ENCODE measurements at regions not wholly inside any gene's neighbourhood (a gene's known extent, or its start where the extent isn't known, plus 50 kb on each side); places are given as distances from the start of the nearest gene placed in this dataset.

DNA sequence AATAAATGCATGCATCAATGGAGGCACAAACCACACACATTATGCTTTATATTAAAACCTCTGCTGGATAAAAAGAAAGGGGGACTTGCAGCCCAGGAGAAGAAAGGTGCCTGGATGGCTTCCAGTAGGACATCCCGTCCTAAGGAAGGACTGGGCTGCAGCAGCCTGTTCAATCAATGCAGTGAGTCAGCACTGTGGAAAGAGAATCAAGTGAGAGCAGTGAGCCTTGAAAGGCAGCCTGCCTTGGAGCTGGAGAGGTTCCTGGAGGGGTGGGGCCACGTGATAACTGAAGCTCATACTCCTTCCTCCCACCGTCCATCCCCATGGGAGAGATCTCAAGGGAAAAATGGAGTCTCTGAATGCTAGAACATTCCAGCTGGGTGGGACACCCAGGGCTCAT is 501.2 kb downstream of the ADRA2A start:
- Histone ChIP-seq H3K9me3 (ENCODE audit: control insufficient read depth, insufficient read depth, low read length) (peaks cover 14% of the 10 kb centered on the region; the same call in 1 of the 2 replicates), H3K4me1 (ENCODE audit: control insufficient read depth, insufficient read depth, low read length) (no peaks in the 10 kb centered on the region), H3K14ac (replicated peaks; ENCODE audit: low read depth, low read length) (no peak overlapping the region), H4K91ac (ENCODE audit: insufficient read depth, low read depth, low read length) (no peak overlapping the region), H4K20me1 (ENCODE audit: insufficient read depth, low read length) (no peaks in the 10 kb centered on the region), H3K4me2 (ENCODE audit: low read depth, low read length) (no peak overlapping the region), H2AK9ac (replicated peaks; ENCODE audit: low read depth, low read length, poor library complexity) (no peak overlapping the region), H3K23ac (ENCODE audit: low read depth, low read length) (no peak overlapping the region), H4K5ac (ENCODE audit: low read depth, low read length) (no peak overlapping the region), H3K27me3 (ENCODE audit: control insufficient read depth, insufficient read depth, low read length) (no peaks in the 10 kb centered on the region), H2BK120ac (ENCODE audit: low read depth, low read length) (no peak overlapping the region), H2AK5ac (ENCODE audit: low read depth, low read length) (no peak overlapping the region), H2BK5ac (ENCODE audit: low read depth, low read length, poor library complexity, severe bottlenecking) (no peak overlapping the region), H3K56ac (ENCODE audit: extremely low read depth, insufficient read depth, low read length) (no peak overlapping the region), H3K79me1 (ENCODE audit: low read depth in 1 of 2, low read length in 2 of 2) (no peaks in the 10 kb centered on the region), H2AFZ (replicated peaks; ENCODE audit: low read length, poor library complexity) (no peak overlapping the region), H3K4ac (ENCODE audit: low read depth, low read length) (no peak overlapping the region), H2BK20ac (ENCODE audit: low read depth, low read length) (no peak overlapping the region), H3K4me3 (ENCODE audit: insufficient read depth, low read depth, low read length) (no peak overlapping the region), H3K27ac (ENCODE audit: insufficient read depth, low read length) (no peak overlapping the region), H2BK15ac (ENCODE audit: low read depth, low read length) (no peak overlapping the region), H4K8ac (ENCODE audit: low read depth in 2 of 2, low read length in 2 of 2) (no peak overlapping the region), H3K36me3 (ENCODE audit: control insufficient read depth, insufficient read depth, low read length) (no peaks in the 10 kb centered on the region), H3K9me1 (ENCODE audit: insufficient read depth, low read length) (no peaks in the 10 kb centered on the region), H3K9ac (ENCODE audit: low read depth, low read length) (no peak overlapping the region), H3K18ac (ENCODE audit: low read depth, low read length) (no peak overlapping the region)
- DNase-seq (no peak), ATAC-seq (ENCODE audit: low read depth) (no peak)
- POLR2A ChIA-PET (ENCODE audit: unreplicated experiment): no interaction called here
- intact Hi-C loops (cut with micrococcal nuclease) (no loop called here), dilution Hi-C loops (cut with HindIII; ENCODE audit: low sequenced_read_pairs, unreplicated experiment) (no loop called here), in situ Hi-C loops (cut with MboI; ENCODE audit: low sequenced_read_pairs) (no loop called here)
- WGBS, 2 experiments (ENCODE audit: extremely low coverage in 2 of 2, insufficient read length in 1 of 2): 0% methylated on average over 1 of the region's 3 CpGs; no CpG with 5 or more reads in 1 of the 2 experiments
- CTCF ChIA-PET: interaction anchor here (1.2 kb wide), 1 partner anchor 21 kb away, joined by 3 read pairs; no protein-coding TSS in a partner anchor
- no TSS peak for BruUV-seq (replicated peaks)
- no peak for TF ChIP-seq SMC3 (IDR thresholded peaks at IDR 0.05; ENCODE audit: low read depth, low read length)
- TF ChIP-seq NFE2L2 (IDR thresholded peaks at IDR 0.05; ENCODE audit: low read depth, low read length): no peak
- no peak for TF ChIP-seq RCOR1 (IDR thresholded peaks at IDR 0.05; ENCODE audit: insufficient replicate concordance, low read length)
- TF ChIP-seq, protein P1, sequence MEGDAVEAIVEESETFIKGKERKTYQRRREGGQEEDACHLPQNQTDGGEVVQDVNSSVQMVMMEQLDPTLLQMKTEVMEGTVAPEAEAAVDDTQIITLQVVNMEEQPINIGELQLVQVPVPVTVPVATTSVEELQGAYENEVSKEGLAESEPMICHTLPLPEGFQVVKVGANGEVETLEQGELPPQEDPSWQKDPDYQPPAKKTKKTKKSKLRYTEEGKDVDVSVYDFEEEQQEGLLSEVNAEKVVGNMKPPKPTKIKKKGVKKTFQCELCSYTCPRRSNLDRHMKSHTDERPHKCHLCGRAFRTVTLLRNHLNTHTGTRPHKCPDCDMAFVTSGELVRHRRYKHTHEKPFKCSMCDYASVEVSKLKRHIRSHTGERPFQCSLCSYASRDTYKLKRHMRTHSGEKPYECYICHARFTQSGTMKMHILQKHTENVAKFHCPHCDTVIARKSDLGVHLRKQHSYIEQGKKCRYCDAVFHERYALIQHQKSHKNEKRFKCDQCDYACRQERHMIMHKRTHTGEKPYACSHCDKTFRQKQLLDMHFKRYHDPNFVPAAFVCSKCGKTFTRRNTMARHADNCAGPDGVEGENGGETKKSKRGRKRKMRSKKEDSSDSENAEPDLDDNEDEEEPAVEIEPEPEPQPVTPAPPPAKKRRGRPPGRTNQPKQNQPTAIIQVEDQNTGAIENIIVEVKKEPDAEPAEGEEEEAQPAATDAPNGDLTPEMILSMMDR (conservative IDR thresholded peaks at IDR 0.05; ENCODE audit: low read depth, low read length): no peak
- no peak for TF ChIP-seq MXI1 (IDR thresholded peaks at IDR 0.05; ENCODE audit: borderline replicate concordance, low read depth, low read length)
- TF ChIP-seq FOS (IDR thresholded peaks at IDR 0.05; ENCODE audit: low read depth, low read length): no peak
- TF ChIP-seq CEBPB (IDR thresholded peaks at IDR 0.05; ENCODE audit: low read depth, low read length): no peak
- TF ChIP-seq, protein P2, sequence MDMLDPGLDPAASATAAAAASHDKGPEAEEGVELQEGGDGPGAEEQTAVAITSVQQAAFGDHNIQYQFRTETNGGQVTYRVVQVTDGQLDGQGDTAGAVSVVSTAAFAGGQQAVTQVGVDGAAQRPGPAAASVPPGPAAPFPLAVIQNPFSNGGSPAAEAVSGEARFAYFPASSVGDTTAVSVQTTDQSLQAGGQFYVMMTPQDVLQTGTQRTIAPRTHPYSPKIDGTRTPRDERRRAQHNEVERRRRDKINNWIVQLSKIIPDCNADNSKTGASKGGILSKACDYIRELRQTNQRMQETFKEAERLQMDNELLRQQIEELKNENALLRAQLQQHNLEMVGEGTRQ (IDR thresholded peaks at IDR 0.05; ENCODE audit: low read depth, low read length): no peak
- TF ChIP-seq BHLHE40 (IDR thresholded peaks at IDR 0.05; ENCODE audit: low read depth, low read length): no peak
- no peak for TF ChIP-seq POLR2A (IDR thresholded peaks at IDR 0.05; ENCODE audit: low read depth, low read length)
- TF ChIP-seq, protein P3, sequence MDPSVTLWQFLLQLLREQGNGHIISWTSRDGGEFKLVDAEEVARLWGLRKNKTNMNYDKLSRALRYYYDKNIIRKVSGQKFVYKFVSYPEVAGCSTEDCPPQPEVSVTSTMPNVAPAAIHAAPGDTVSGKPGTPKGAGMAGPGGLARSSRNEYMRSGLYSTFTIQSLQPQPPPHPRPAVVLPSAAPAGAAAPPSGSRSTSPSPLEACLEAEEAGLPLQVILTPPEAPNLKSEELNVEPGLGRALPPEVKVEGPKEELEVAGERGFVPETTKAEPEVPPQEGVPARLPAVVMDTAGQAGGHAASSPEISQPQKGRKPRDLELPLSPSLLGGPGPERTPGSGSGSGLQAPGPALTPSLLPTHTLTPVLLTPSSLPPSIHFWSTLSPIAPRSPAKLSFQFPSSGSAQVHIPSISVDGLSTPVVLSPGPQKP (IDR thresholded peaks at IDR 0.05; ENCODE audit: borderline replicate concordance, low read depth, low read length): no peak
- TF ChIP-seq RFX5 (IDR thresholded peaks at IDR 0.05; ENCODE audit: low read depth, low read length): no peak
- no peak for TF ChIP-seq CHD1 (IDR thresholded peaks at IDR 0.05; ENCODE audit: low read depth, low read length)
- no peak for TF ChIP-seq MAZ (IDR thresholded peaks at IDR 0.05; ENCODE audit: borderline replicate concordance, low read depth, low read length)
- no peak for TF ChIP-seq RAD21 (IDR thresholded peaks at IDR 0.05; ENCODE audit: low read length)
- no peak for TF ChIP-seq MAFK (IDR thresholded peaks at IDR 0.05; ENCODE audit: low read depth, low read length)
